CD14-positive monocyte (primary cell): ENCODE measurements at regions not wholly inside any gene's neighbourhood (a gene's known extent, or its start where the extent isn't known, plus 50 kb on each side); places are given as distances from the start of the nearest gene placed in this dataset.

Experiments used
- DNase-seq, 3 donors: peaks; one replicate each; pipeline ENCODE4 v3.0.0-alpha.2; 2011 to 2022
- H2AFZ ChIP-seq: 2 replicates; pipeline ENCODE4 v1.6.0; 2012; ENCODE audit warnings: mild to moderate bottlenecking, low read depth, low read length, inconsistent platforms; ENCODE audit not compliant: insufficient read depth, poor library complexity, severe bottlenecking
- H3K27ac ChIP-seq, 2 donors: 1 replicate in 1 of 2; 2 replicates in 1 of 2; pipeline ENCODE4 v1.5.1; 2012 to 2013; ENCODE audit warnings: low read length in 2 of 2, control low read depth in 1 of 2, inconsistent platforms in 1 of 2, low read depth in 1 of 2, mild to moderate bottlenecking in 1 of 2
- H3K27me3 ChIP-seq, 2 donors: one replicate each; pipeline versions ENCODE4 v1.6.0 to v1.6.1; 2011 to 2013; ENCODE audit warnings: low read length in 2 of 2; ENCODE audit not compliant: control insufficient read depth in 2 of 2, insufficient read depth in 2 of 2
- H3K36me3 ChIP-seq, 2 donors: replicated peaks in 1 of 2; 1 replicate in 1 of 2; 2 replicates in 1 of 2; pipeline versions ENCODE4 v1.5.1 to v1.6.1; 2012 to 2013; ENCODE audit warnings: low read length in 2 of 2, control low read depth in 1 of 2, inconsistent platforms in 1 of 2, mild to moderate bottlenecking in 1 of 2; ENCODE audit not compliant: insufficient read depth in 2 of 2, control insufficient read depth in 1 of 2
- H3K4me1 ChIP-seq, 2 donors: 1 replicate in 1 of 2; 2 replicates in 1 of 2; pipeline versions ENCODE4 v1.5.1 to v1.6.1; 2012 to 2013; ENCODE audit warnings: low read length in 2 of 2, control low read depth in 1 of 2, inconsistent platforms in 1 of 2, mild to moderate bottlenecking in 1 of 2, moderate library complexity in 1 of 2; ENCODE audit not compliant: insufficient read depth in 2 of 2, control insufficient read depth in 1 of 2
- H3K4me2 ChIP-seq: replicated peaks from 2 replicates; pipeline ENCODE3; 2012; ENCODE audit warnings: low read length, moderate library complexity, mild to moderate bottlenecking; ENCODE audit not compliant: poor library complexity, severe bottlenecking; ENCODE audit errors: extremely low read depth
- H3K4me3 ChIP-seq, 3 experiments: fragments of 200-600 bp in 1 of 3; sonication (generic) in 1 of 3; replicated peaks in 1 of 3; 1 replicate in 2 of 3; 2 replicates in 1 of 3; pipeline ENCODE4 v1.5.1; 2011 to 2013; ENCODE audit warnings: low read length in 3 of 3, mild to moderate bottlenecking in 3 of 3, control low read depth in 2 of 3, low read depth in 2 of 3, inconsistent platforms in 1 of 3, moderate library complexity in 1 of 3
- H3K79me2 ChIP-seq: 2 replicates; pipeline ENCODE4 v1.6.0; 2012; ENCODE audit warnings: mild to moderate bottlenecking, control low read depth, inconsistent platforms, low read length, moderate library complexity; ENCODE audit not compliant: insufficient read depth
- H3K9ac ChIP-seq: 2 replicates; pipeline ENCODE4 v1.6.0; 2017; ENCODE audit warnings: low read length, mild to moderate bottlenecking; ENCODE audit not compliant: insufficient read depth, poor library complexity, severe bottlenecking
- H3K9me3 ChIP-seq, 2 donors: replicated peaks in 1 of 2; 1 replicate in 1 of 2; 2 replicates in 1 of 2; pipeline versions ENCODE4 v1.5.1 to v1.6.1; 2012 to 2013; ENCODE audit warnings: low read length in 2 of 2, control low read depth in 1 of 2; ENCODE audit not compliant: control insufficient read depth in 1 of 2, insufficient read depth in 1 of 2
- H4K20me1 ChIP-seq: 2 replicates; pipeline ENCODE4 v1.6.0; 2012; ENCODE audit warnings: mild to moderate bottlenecking, low read length, control low read depth, moderate library complexity; ENCODE audit not compliant: insufficient read depth
- H3K27ac Mint-ChIP-seq, 7 donors: one replicate each; pipeline ENCODE4 v1.8.0; 2020; ENCODE audit warnings: mild to moderate bottlenecking in 7 of 7, mixed read lengths in 7 of 7, moderate library complexity in 6 of 7, inconsistent platforms in 2 of 7
- H3K27me3 Mint-ChIP-seq, 3 donors: one replicate each; pipeline ENCODE4 v1.8.0; 2021 to 2022; ENCODE audit warnings: low read depth in 3 of 3, mild to moderate bottlenecking in 3 of 3, mixed read lengths in 3 of 3, moderate library complexity in 3 of 3, inconsistent platforms in 1 of 3
- H3K36me3 Mint-ChIP-seq, 2 donors: one replicate each; pipeline ENCODE4 v1.8.0; 2020; ENCODE audit warnings: mixed read lengths in 2 of 2, inconsistent platforms in 1 of 2, mild to moderate bottlenecking in 1 of 2
- H3K4me1 Mint-ChIP-seq: one replicate; pipeline ENCODE4 v1.8.0; 2020; ENCODE audit warnings: mild to moderate bottlenecking, mixed read lengths
- H3K4me3 Mint-ChIP-seq, 2 donors: one replicate each; pipeline ENCODE4 v1.8.0; 2020; ENCODE audit warnings: mild to moderate bottlenecking in 2 of 2, mixed read lengths in 2 of 2, moderate library complexity in 1 of 2
- H3K9me3 Mint-ChIP-seq, 7 donors: one replicate each; pipeline ENCODE4 v1.8.0; 2020 to 2022; ENCODE audit warnings: mixed read lengths in 7 of 7, mild to moderate bottlenecking in 6 of 7, moderate library complexity in 6 of 7, inconsistent platforms in 2 of 7
- CTCF ChIP-seq: fragments of 200-600 bp; IDR thresholded peaks from one replicate; pipeline ENCODE4 v1.8.0; 2022; ENCODE audit warnings: antibody characterized with exemption, mild to moderate bottlenecking
- WGBS: methylation state at CpG from one replicate; pipeline ENCODE4 v1.1.5; 2013; ENCODE audit warnings: missing lambda C conversion rate; ENCODE audit not compliant: insufficient coverage; 5-methylcytosine and 5-hydroxymethylcytosine counted together
- intact Hi-C, 2 donors: fragments of 100-400 bp; cut with micrococcal nuclease; formaldehyde crosslinking; loops; one replicate each; pipeline versions ENCODE4 v1.15.0 to v1.15.1; 2023

GRCh38 chr20:20788308-20788707, 75.9 kb upstream of the RALGAPA2 start:
- no CpG with 5 or more reads among the region's 4 CpGs for WGBS
- Histone ChIP-seq H3K27me3 (no peaks in the 10 kb centered on the region), H4K20me1 (no peaks in the 10 kb centered on the region), H3K4me1 (peaks cover 24 to 28% of the 10 kb centered on the region in 2 donors), H3K36me3 (no peaks in the 10 kb centered on the region), H3K4me3 (no peak overlapping the region), H3K79me2 (no peaks in the 10 kb centered on the region), H3K4me2 (no peak overlapping the region), H2AFZ (no peak overlapping the region), H3K27ac (no peak overlapping the region), H3K9me3 (peaks cover 0 to 7% of the 10 kb centered on the region in 2 donors), H3K9ac (no peak overlapping the region)
- peaks cover 30% of the 10 kb centered on the region for H3K4me1 Mint-ChIP-seq
- TF ChIP-seq CTCF = no peak
- H3K4me3 Mint-ChIP-seq = no peak overlapping the region
- no peak overlapping the region for H3K27ac Mint-ChIP-seq
- H3K27me3 Mint-ChIP-seq = peaks cover 1 to 5% (median 1%) of the 10 kb centered on the region in 3 donors
- intact Hi-C loops = no loop called here
- no peak for DNase-seq
- H3K9me3 Mint-ChIP-seq = peaks cover 6 to 11% (median 8%) of the 10 kb centered on the region in 7 donors
- peaks cover 7 to 12% of the 10 kb centered on the region in 2 donors for H3K36me3 Mint-ChIP-seq

- Histone ChIP-seq H3K27me3 (no peaks in the 10 kb centered on the region), H3K9ac (no peak overlapping the region), H3K4me2 (no peak overlapping the region), H4K20me1 (no peaks in the 10 kb centered on the region), H3K27ac (peak overlapping the region in 1 of 2 donors; percentile 34), H3K36me3 (no peaks in the 10 kb centered on the region), H3K4me3 (no peak overlapping the region), H3K79me2 (no peaks in the 10 kb centered on the region), H3K4me1 (peaks cover 33 to 47% of the 10 kb centered on the region in 2 donors), H2AFZ (peak overlapping the region; percentile 51), H3K9me3 (peaks cover 0 to 7% of the 10 kb centered on the region in 2 donors)
- Mint-ChIP-seq H3K36me3 (peaks cover 7 to 12% of the 10 kb centered on the region in 2 donors), H3K27me3 (peaks cover 0 to 3% (median 0%) of the 10 kb centered on the region in 3 donors), H3K27ac (peak overlapping the region; percentile 77 to 91 (median 84)), H3K4me1 (peaks cover 43% of the 10 kb centered on the region), H3K9me3 (peaks cover 6 to 11% (median 8%) of the 10 kb centered on the region in 7 donors), H3K4me3 (no peak overlapping the region)
- TF ChIP-seq CTCF = no peak
- no CpG with 5 or more reads among the region's 2 CpGs for WGBS
- peak; percentile 72 to 84 (median 79) for DNase-seq
- intact Hi-C loops = no loop called here
Observed at GRCh38 chr20:20786428-20786827, 74.0 kb upstream of the RALGAPA2 start.
